HepG2 (cell line): ENCODE measurements at regions not wholly inside any gene's neighbourhood (a gene's known extent, or its start where the extent isn't known, plus 50 kb on each side); places are given as distances from the start of the nearest gene placed in this dataset.

ENCODE experiments used
- ATAC-seq: fragments of 200-7000 bp; cut with Tn5 transposase; 3 replicates; pipeline ENCODE4 v1.9.1; 2020; ENCODE audit warnings: mild to moderate bottlenecking, moderate library complexity
- BruUV-seq: library from RNA; stranded (reverse); fragments of 400-500 nt; replicated peaks from 2 replicates; lab custom pipeline; 2021; lab: Mats Ljungman, UMichigan
- CTCF ChIA-PET: fragments of 300-600 bp; formaldehyde crosslinking; extraction: SDS; loops from one replicate; lab custom pipeline; 2021; ENCODE audit warnings: low total read pairs, inconsistent platforms, low intra/inter-chr PET ratio; lab: Yijun Ruan, JAX
- POLR2A ChIA-PET: fragments of 350-600 bp; sonication (Branson Sonifier 250); formaldehyde crosslinking; loops from one replicate; lab custom pipeline; 2020; ENCODE audit warnings: antibody characterized with exemption, inconsistent platforms; lab: Yijun Ruan, JAX
- DNase-seq: peaks from one replicate; pipeline ENCODE4 v3.0.0-alpha.2; 2015; ENCODE audit warnings: low spot score
- FAIRE-seq: peaks from 3 replicates; lab custom pipeline; 2011; peaks lifted over from hg19 to GRCh38; lab: Jason Lieb, UNC
- H2AFZ ChIP-seq: one replicate; pipeline ENCODE4 v1.6.1; 2011; ENCODE audit warnings: low read length, inconsistent platforms
- H3K27ac ChIP-seq: fragments of 300-600 bp; 3 replicates; pipeline ENCODE4 v1.8.0; 2011; ENCODE audit warnings: mixed run types, mild to moderate bottlenecking, mixed read lengths, low read length, inconsistent platforms; ENCODE audit not compliant: insufficient read depth; ENCODE audit errors: extremely low read length
- H3K27me3 ChIP-seq, 2 experiments: fragments of 200-600 bp in 1 of 2; 2 replicates in 1 of 2; 3 replicates in 1 of 2; pipeline versions ENCODE4 v1.6.0 to v1.8.0; 2011; ENCODE audit warnings: low read length in 2 of 2, mild to moderate bottlenecking in 2 of 2, moderate library complexity in 2 of 2, inconsistent platforms in 1 of 2; ENCODE audit not compliant: insufficient read depth in 2 of 2, control insufficient read depth in 1 of 2
- H3K36me3 ChIP-seq, 2 experiments: fragments of 200-600 bp in 1 of 2; replicated peaks in 1 of 2; 2 replicates in 1 of 2; 3 replicates in 1 of 2; pipeline versions ENCODE4 v1.5.1 to v1.8.0; 2011; ENCODE audit warnings: low read length in 2 of 2, inconsistent platforms in 1 of 2; ENCODE audit not compliant: insufficient read depth in 2 of 2, control insufficient read depth in 1 of 2
- H3K4me1 ChIP-seq: 2 replicates; pipeline ENCODE4 v1.5.1; 2012; ENCODE audit warnings: low read length, inconsistent platforms; ENCODE audit not compliant: insufficient read depth
- H3K4me2 ChIP-seq: 2 replicates; pipeline ENCODE4 v1.6.0; 2011; ENCODE audit warnings: low read depth, low read length, inconsistent platforms
- H3K4me3 ChIP-seq, 3 experiments: fragments of 200-600 bp in 1 of 3; sonication (generic), shearing (Covaris generic) in 1 of 3; replicated peaks in 1 of 3; 2 replicates each; pipeline ENCODE4 v1.5.1; 2011 to 2016; ENCODE audit warnings: low read length in 3 of 3, inconsistent platforms in 2 of 3, low read depth in 2 of 3, mild to moderate bottlenecking in 2 of 3, control low read depth in 1 of 3, mixed read lengths in 1 of 3; ENCODE audit not compliant: insufficient read depth in 1 of 3
- H3K79me2 ChIP-seq: one replicate; pipeline ENCODE4 v1.6.1; 2011; ENCODE audit warnings: low read length, inconsistent platforms; ENCODE audit not compliant: insufficient read depth
- H3K9ac ChIP-seq: 2 replicates; pipeline ENCODE4 v1.6.0; 2011; ENCODE audit warnings: mild to moderate bottlenecking, low read depth, low read length, inconsistent platforms; ENCODE audit not compliant: insufficient read depth
- H3K9me3 ChIP-seq: 2 replicates; pipeline ENCODE4 v1.5.1; 2012; ENCODE audit warnings: mild to moderate bottlenecking, low read length
- H4K20me1 ChIP-seq: 2 replicates; pipeline ENCODE4 v1.6.0; 2011; ENCODE audit warnings: inconsistent platforms, mild to moderate bottlenecking, low read length, moderate library complexity; ENCODE audit not compliant: insufficient read depth
- ATAD3A ChIP-seq: sonication (generic); formaldehyde crosslinking; IDR thresholded peaks from 2 replicates; pipeline ENCODE4 v1.4.0; 2020; ENCODE audit warnings: missing genetic modification reagents
- BRCA1 ChIP-seq: sonication (generic); formaldehyde crosslinking; IDR thresholded peaks from 2 replicates; pipeline ENCODE4 v1.4.0; 2020; ENCODE audit warnings: missing genetic modification reagents
- CREB1 ChIP-seq, 2 experiments: fragments of 450-650 bp in 1 of 2; IDR thresholded peaks; 2 replicates each; pipeline ENCODE4 v1.6.1; 2016 to 2017; ENCODE audit warnings: control low read depth in 1 of 2, mild to moderate bottlenecking in 1 of 2, missing compliant biosample characterization in 1 of 2, missing genetic modification characterization in 1 of 2
- HMG20B ChIP-seq: conservative IDR thresholded peaks from 2 replicates; pipeline ENCODE4 v1.6.1; 2016; ENCODE audit warnings: missing genetic modification reagents, missing compliant biosample characterization
- HNF1A ChIP-seq, 2 experiments: sonication (generic) in 1 of 2; formaldehyde crosslinking in 1 of 2; IDR thresholded peaks; 2 replicates each; pipeline versions ENCODE4 v1.4.0 to v1.6.1; 2016 to 2020; ENCODE audit warnings: borderline replicate concordance in 1 of 2, low read depth in 1 of 2, mild to moderate bottlenecking in 1 of 2, missing genetic modification reagents in 1 of 2
- HOXA7 ChIP-seq: sonication (generic); formaldehyde crosslinking; IDR thresholded peaks from 2 replicates; pipeline ENCODE4 v1.8.1; 2022; ENCODE audit warnings: mild to moderate bottlenecking, missing genetic modification reagents, moderate library complexity
- MED13 ChIP-seq: sonication (generic); formaldehyde crosslinking; IDR thresholded peaks from 2 replicates; pipeline ENCODE4 v1.5.0; 2020; ENCODE audit warnings: missing genetic modification reagents
- MEIS1 ChIP-seq: sonication (generic); formaldehyde crosslinking; IDR thresholded peaks from 2 replicates; pipeline ENCODE4 v1.9.0; 2021; ENCODE audit warnings: mild to moderate bottlenecking, missing genetic modification reagents, moderate library complexity, borderline replicate concordance
- NBN ChIP-seq: fragments of 450-650 bp; conservative IDR thresholded peaks from 2 replicates; pipeline ENCODE4 v1.6.1; 2017
- POLR2AphosphoS5 ChIP-seq: IDR thresholded peaks from 2 replicates; pipeline ENCODE4 v1.6.1; 2012; ENCODE audit warnings: low read depth, low read length
- RARA ChIP-seq: IDR thresholded peaks from 2 replicates; pipeline ENCODE4 v1.6.1; 2016; ENCODE audit warnings: missing genetic modification reagents, missing compliant biosample characterization
- SMAD1 ChIP-seq: sonication (generic); formaldehyde crosslinking; IDR thresholded peaks from 2 replicates; pipeline ENCODE4 v1.4.0; 2020; ENCODE audit warnings: missing genetic modification reagents, low read depth, mild to moderate bottlenecking, borderline replicate concordance
- STAG1 ChIP-seq: sonication (generic); formaldehyde crosslinking; IDR thresholded peaks from 2 replicates; pipeline ENCODE4 v1.4.0; 2020; ENCODE audit warnings: missing genetic modification reagents
- THRA ChIP-seq: sonication (generic); formaldehyde crosslinking; IDR thresholded peaks from 2 replicates; pipeline ENCODE4 v1.4.0; 2020; ENCODE audit warnings: missing genetic modification reagents, borderline replicate concordance
- YEATS4 ChIP-seq: sonication (generic); formaldehyde crosslinking; IDR thresholded peaks from 2 replicates; pipeline ENCODE4 v1.4.0; 2020; ENCODE audit warnings: missing genetic modification reagents, borderline replicate concordance
- ZC3H13 ChIP-seq: sonication (generic); formaldehyde crosslinking; IDR thresholded peaks from 2 replicates; pipeline ENCODE4 v1.8.1; 2023; ENCODE audit warnings: mild to moderate bottlenecking, missing genetic modification reagents, moderate library complexity
- ZFY ChIP-seq: sonication (generic); formaldehyde crosslinking; IDR thresholded peaks from 2 replicates; pipeline ENCODE4 v1.4.0; 2020; ENCODE audit warnings: missing genetic modification reagents
- ZNF138 ChIP-seq: sonication (generic); formaldehyde crosslinking; IDR thresholded peaks from 2 replicates; pipeline ENCODE4 v1.5.0; 2020; ENCODE audit warnings: mild to moderate bottlenecking, low read depth, missing genetic modification reagents
- ZNF576 ChIP-seq: sonication (generic); formaldehyde crosslinking; IDR thresholded peaks from 2 replicates; pipeline ENCODE4 v1.4.0; 2020; ENCODE audit warnings: mild to moderate bottlenecking, missing genetic modification reagents
- WGBS: methylation state at CpG from one replicate; pipeline ENCODE4 v1.1.6; 2017; ENCODE audit warnings: low lambda C conversion rate; 5-methylcytosine and 5-hydroxymethylcytosine counted together
- in situ Hi-C: cut with HindIII; loops from 2 replicates; pipeline ENCODE4 v1.10.0; 2017; ENCODE audit warnings: low pct_unique_long_range_greater_than_20kb; ENCODE audit not compliant: extremely low pct_ligation_motif_present
- intact Hi-C: fragments of 100-400 bp; cut with micrococcal nuclease; formaldehyde crosslinking; loops from one replicate; pipeline ENCODE4 v1.10.0; 2022; ENCODE audit not compliant: unreplicated experiment

- Histone ChIP-seq H4K20me1 (no peaks in the 10 kb centered on the region), H3K9me3 (peaks cover 77% of the 10 kb centered on the region), H3K79me2 (no peaks in the 10 kb centered on the region), H3K4me3 (no peak overlapping the region), H3K27ac (no peak overlapping the region)
- no TSS peak for BruUV-seq
- CTCF ChIA-PET = no interaction called here
- 0% methylated on average over 1 of the region's 1 CpG for WGBS
- ATAC-seq (no peak), FAIRE-seq (no peak)
- POLR2A ChIA-PET = no interaction called here
- in situ Hi-C loops = no loop called here
- no peak for TF ChIP-seq STAG1 (CRISPR knock-in tag)
- TF ChIP-seq BRCA1 (CRISPR knock-in tag) = no peak
- TF ChIP-seq HMG20B (CRISPR knock-in tag) = no peak
- no peak for TF ChIP-seq HOXA7 (CRISPR knock-in tag)
- no peak for TF ChIP-seq MEIS1 (CRISPR knock-in tag)
- no peak for TF ChIP-seq ZNF576 (CRISPR knock-in tag)
- TF ChIP-seq POLR2AphosphoS5 = no peak
- TF ChIP-seq MED13 (CRISPR knock-in tag) = no peak
- TF ChIP-seq RARA (CRISPR knock-in tag) = no peak
- no peak for TF ChIP-seq ZNF138
- no peak for TF ChIP-seq ATAD3A (CRISPR knock-in tag)
- no peak for TF ChIP-seq HNF1A (IDR thresholded peaks at IDR 0.05; ENCODE audit: low read depth)
- no peak for TF ChIP-seq HNF1A (CRISPR knock-in tag; IDR thresholded peaks at IDR 0.05; ENCODE audit: borderline replicate concordance)
- no peak for TF ChIP-seq SMAD1 (CRISPR knock-in tag)
- TF ChIP-seq ZFY (CRISPR knock-in tag) = no peak
- TF ChIP-seq YEATS4 (CRISPR knock-in tag) = no peak
- no peak for TF ChIP-seq NBN
- TF ChIP-seq THRA (CRISPR knock-in tag) = no peak
- no peak for TF ChIP-seq ZC3H13
- no peak for TF ChIP-seq CREB1 (IDR thresholded peaks at IDR 0.05)
- no peak for TF ChIP-seq CREB1 (CRISPR knock-in tag; IDR thresholded peaks at IDR 0.05)
- TF ChIP-seq, all 625 proteins: peak for 0
- Histone ChIP-seq H3K4me1 (no peaks in the 10 kb centered on the region), H3K4me2 (no peak overlapping the region), H3K36me3 (no peaks in the 10 kb centered on the region), H3K27me3 (no peaks in the 10 kb centered on the region), H2AFZ (no peak overlapping the region), H3K9ac (no peak overlapping the region)
- DNase-seq = no peak
- intact Hi-C loops = no loop called here
Observed at GRCh38 chr1:71324671-71325267, 243.9 kb upstream of the ZRANB2 start.
